ENCODE measurements at regions not wholly inside any gene's neighbourhood (a gene's known extent, or its start where the extent isn't known, plus 50 kb on each side); places are given as distances from the start of the nearest gene placed in this dataset.

DNA sequence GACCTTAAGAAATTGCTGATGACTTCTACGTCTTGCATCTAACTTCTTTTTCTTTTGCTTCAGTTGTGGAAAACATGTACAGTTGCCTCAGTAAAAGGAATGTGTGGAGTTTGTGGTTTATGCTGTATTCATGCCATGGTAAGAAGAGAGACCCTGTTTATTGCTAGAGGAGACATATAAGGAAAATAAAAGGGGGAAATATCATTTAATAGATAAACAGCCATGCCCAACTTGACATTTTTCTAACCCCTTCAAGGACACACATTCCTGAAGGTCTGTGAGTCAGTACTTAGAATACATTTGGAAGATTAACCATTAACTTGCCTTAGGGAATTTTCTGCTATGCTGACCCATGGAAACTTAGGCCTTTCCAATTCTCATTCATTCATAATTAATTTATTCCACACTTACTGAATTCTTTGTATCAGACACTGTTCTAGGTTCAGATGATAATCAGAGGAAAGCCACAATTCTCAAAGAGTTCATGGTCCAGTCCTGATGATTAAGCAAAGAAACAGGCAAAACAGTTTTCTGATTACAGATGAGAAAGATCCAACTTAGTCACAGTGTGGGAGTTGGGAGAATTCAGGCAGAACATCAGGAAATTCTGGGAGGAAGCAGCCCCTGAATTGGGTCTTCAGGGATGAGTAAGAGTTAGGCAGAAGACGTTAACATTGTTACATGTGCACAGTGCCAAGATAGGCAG, 329.8 kb upstream of the RASGRP1 start:
- DNase-seq: no peak

DNA sequence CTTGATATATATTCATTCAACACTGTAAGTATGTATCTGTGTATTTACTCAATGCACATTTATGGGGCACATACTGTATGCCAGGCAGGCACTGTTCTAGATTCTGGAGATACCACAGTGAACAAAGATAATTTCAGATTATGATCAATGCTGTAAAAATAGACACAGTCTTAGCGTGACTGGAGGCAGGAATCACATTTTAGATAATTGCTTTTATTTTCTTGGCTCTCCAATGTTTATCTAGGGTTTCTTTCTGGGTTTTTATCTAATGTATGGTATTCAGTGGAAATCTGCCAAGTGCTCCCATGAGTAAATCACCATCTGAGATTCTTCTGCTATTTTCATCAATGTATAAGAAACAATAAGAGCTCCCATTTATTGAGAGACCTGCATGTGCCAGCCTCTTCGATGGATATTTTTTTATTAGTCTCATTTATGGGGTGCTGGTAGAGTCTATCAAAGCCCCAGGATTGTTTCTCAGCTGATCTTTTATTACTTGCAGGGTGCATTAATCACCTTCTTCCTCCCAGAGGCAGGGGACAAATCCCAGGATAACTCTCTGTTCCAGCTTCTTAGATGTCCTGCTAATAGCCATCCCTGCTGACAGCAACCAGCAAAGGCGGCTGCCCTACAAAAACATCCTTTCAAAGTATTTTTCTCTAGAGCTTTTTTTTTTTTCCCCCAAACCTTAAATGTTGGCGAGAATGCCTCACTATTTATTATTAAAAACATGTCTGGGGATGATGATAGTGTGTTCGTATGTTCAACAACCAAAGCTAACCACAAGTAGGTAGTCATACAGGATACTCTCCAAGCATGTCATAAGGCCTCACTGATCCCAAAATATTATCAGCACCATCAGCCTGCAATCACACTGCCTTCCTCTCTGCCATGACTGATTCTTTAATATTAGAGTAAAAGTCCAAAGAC, 331.0 kb upstream of the RASGRP1 start:
- DNase-seq: no peak

GRCh38 chr15:38896647-38897046, 332.0 kb upstream of the RASGRP1 start:
- DNase-seq: no peak

GRCh38 chr15:38897551-38897950, 332.9 kb upstream of the RASGRP1 start:
- no peak for DNase-seq

DNA sequence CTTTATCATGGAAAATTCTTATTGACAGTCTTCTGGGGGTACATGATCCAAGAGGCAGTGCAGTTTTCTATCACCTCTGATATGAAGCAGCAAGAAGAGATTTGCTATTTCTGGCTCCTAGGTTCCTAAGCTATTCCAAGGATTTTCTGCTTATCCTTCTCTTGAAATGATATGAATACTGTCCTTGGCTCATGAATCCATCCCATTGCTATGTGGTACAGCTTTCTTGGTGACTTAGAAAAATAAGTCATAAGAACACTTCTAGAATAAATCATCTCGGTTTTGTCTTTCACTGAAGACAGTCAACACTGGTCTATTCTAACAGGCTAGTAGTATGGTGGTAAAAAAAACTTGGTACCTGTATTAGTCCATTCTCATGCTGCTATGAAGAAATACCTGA, 333.6 kb upstream of the RASGRP1 start:
- no peak for DNase-seq

DNA sequence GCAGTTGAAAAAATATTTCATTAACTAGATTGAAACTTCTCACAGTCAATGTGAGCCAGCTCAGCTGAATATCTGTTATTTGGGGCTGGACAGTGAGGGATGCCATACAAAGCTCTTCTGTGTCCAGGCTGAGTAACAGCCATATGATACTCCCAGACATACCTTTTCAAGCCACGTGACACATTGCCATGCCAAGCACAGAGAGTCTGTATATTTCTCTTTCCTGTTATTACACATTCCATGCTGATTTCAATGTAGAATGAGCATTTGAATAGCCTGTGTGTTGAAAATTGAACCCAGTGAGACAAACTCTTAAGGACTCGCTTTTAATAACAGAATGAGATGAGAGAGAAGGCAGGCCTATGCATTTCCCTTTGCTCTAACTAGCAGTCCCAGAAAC, 334.7 kb upstream of the RASGRP1 start:
- DNase-seq: no peak

GRCh38 chr15:38904298-38904697, 339.7 kb upstream of the RASGRP1 start:
- DNase-seq: no peak

GRCh38 chr15:38905632-38906031, 341.0 kb upstream of the RASGRP1 start:
- no peak for DNase-seq

GRCh38 chr15:38920966-38921365, 356.4 kb upstream of the RASGRP1 start:
- DNase-seq: no peak

- DNase-seq: no peak
These were observed 356.9 kb upstream of the RASGRP1 start for GRCh38 chr15:38921471-38921870.

- no peak for DNase-seq
These were observed 363.8 kb upstream of the RASGRP1 start for GRCh38 chr15:38928431-38928830.

DNA sequence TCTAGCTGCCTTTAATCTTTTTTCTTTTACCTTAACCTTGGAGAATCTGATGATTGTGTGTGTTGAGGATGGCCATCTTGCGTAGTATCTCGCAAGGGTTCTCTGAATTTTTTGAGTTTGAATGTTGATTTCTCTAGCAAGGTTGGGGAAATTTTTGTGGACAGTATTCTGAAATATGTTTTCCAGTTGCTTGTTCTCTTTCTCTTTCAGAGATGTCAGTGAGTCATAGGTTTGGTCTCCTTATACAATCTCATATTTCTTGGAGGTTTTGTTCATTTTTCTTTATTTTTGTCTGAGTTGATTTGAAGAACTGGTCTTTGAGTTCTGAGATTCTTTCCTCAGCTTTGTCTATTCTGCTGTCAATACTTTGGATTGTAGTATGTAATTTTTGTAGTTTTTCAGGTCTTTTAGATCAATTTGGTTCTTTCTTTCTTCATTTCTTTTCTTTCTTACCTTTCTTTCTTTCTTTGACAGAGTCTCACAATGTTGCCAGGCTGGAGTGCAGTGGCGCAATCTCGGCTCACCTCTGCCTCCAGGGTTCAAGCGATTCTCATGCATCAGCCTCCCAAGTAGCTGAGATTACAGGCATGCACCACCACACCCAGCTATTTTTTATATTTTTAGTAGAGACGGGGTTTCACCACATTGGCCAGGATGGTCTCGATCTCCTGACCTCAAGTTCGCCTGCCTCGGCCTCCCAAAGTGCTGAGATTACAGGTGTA, 366.4 kb upstream of the RASGRP1 start:
- no peak for DNase-seq

- no peak for DNase-seq
These were observed 376.9 kb upstream of the RASGRP1 start for GRCh38 chr15:38941399-38941953.

GRCh38 chr15:38944536-38944935, 379.9 kb upstream of the RASGRP1 start:
- no peak for DNase-seq

GRCh38 chr15:38945551-38946298, 381.1 kb upstream of the RASGRP1 start:
- DNase-seq: no peak

DNA sequence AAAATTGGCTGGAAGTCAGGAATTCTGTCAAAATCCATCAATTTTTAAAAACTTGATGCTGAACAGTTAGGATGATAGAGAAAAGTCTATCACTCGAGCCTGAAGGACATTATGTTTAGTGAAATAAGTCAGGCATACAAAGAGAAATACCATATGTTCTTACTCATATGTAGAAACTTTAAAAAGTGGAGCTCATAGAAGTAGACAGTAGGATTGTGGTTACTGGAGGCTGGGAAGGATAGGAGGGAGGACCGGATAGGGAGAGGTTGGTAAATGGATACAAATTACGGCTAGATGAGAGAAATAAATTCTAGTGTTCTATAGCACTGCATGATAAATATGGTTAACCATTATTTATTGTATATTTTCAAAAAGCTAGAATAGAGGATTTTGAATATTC, 389.5 kb upstream of the RASGRP1 start:
- no peak for DNase-seq

- no peak for DNase-seq
These were observed 396.8 kb upstream of the RASGRP1 start for GRCh38 chr15:38961456-38961855.

GRCh38 chr15:38961931-38962330, 397.3 kb upstream of the RASGRP1 start:
- no peak for DNase-seq

DNA sequence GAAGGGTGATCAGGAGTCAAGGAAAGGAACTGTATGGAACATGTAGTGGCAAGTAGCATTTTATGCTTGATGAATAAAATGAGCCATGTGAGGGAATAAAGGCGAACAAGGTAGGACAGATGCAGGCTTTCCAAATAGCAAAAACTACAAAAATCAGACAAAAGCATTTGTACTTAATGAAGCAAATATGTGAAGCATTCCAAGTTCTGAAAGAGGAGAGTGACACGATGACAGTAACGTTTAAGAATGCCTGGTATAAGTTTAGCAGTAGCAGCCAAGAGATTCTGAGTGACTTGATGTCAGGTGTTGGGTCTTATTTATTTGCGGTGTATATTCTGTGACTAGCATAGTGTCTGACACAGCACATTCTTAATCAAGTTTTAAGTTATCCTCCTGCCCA, 408.2 kb upstream of the RASGRP1 start:
- DNase-seq: no peak

- no peak for DNase-seq
These were observed 410.8 kb upstream of the RASGRP1 start for GRCh38 chr15:38975282-38975990.

GRCh38 chr15:38991126-38991525, 426.5 kb upstream of the RASGRP1 start:
- no peak for DNase-seq

GRCh38 chr15:38991701-38992100, 427.1 kb upstream of the RASGRP1 start:
- DNase-seq: no peak

Data from activated CD4-positive, alpha-beta T cell treated with anti-CD3 and anti-CD28 coated beads for 48 hours (primary cell).